Hepatocyte (in vitro differentiated cells): ENCODE measurements at regions not wholly inside any gene's neighbourhood (a gene's known extent, or its start where the extent isn't known, plus 50 kb on each side); places are given as distances from the start of the nearest gene placed in this dataset.

Experiments
- DNase-seq: peaks from one replicate; pipeline ENCODE4 v3.0.0-alpha.2; 2016; ENCODE audit warnings: low spot score
- H2AFZ ChIP-seq: fragments of 200-600 bp; sonication (generic); 2 replicates; pipeline ENCODE4 v1.6.0; 2016; ENCODE audit warnings: antibody characterized with exemption, mild to moderate bottlenecking
- H3K27ac ChIP-seq: fragments of 200-600 bp; sonication (generic); 2 replicates; pipeline ENCODE4 v1.5.1; 2016; ENCODE audit warnings: mild to moderate bottlenecking
- H3K27me3 ChIP-seq: fragments of 200-600 bp; sonication (generic); 2 replicates; pipeline ENCODE4 v1.6.1; 2016
- H3K36me3 ChIP-seq: fragments of 200-600 bp; sonication (generic); replicated peaks from 2 replicates; pipeline ENCODE4 v1.5.1; 2016; ENCODE audit warnings: low read depth; ENCODE audit not compliant: insufficient read depth
- H3K4me1 ChIP-seq: fragments of 200-600 bp; sonication (generic); 2 replicates; pipeline ENCODE4 v1.5.1; 2016; ENCODE audit warnings: mild to moderate bottlenecking, moderate library complexity; ENCODE audit not compliant: insufficient read depth
- H3K4me2 ChIP-seq: fragments of 200-600 bp; sonication (generic); 2 replicates; pipeline ENCODE4 v1.6.0; 2016
- H3K4me3 ChIP-seq: fragments of 200-600 bp; sonication (generic); 2 replicates; pipeline ENCODE4 v1.5.1; 2016; ENCODE audit warnings: mild to moderate bottlenecking
- H3K79me2 ChIP-seq: fragments of 200-600 bp; sonication (generic); 2 replicates; pipeline ENCODE4 v1.6.0; 2017; ENCODE audit warnings: mild to moderate bottlenecking
- H3K9me2 ChIP-seq: fragments of 200-600 bp; sonication (generic); replicated peaks from 2 replicates; pipeline ENCODE4 v1.6.0; 2017; ENCODE audit warnings: mild to moderate bottlenecking; ENCODE audit not compliant: insufficient read depth
- H3K9me3 ChIP-seq: fragments of 200-600 bp; sonication (generic); 2 replicates; pipeline ENCODE4 v1.5.1; 2016; ENCODE audit warnings: low read depth, mild to moderate bottlenecking
- H4K20me1 ChIP-seq: fragments of 200-600 bp; sonication (generic); 2 replicates; pipeline ENCODE4 v1.6.0; 2016; ENCODE audit warnings: mild to moderate bottlenecking; ENCODE audit not compliant: insufficient read depth, poor library complexity, severe bottlenecking
- EZH2 ChIP-seq: fragments of 200-600 bp; sonication (generic); IDR thresholded peaks from 2 replicates; pipeline ENCODE4 v1.6.1; 2016; ENCODE audit warnings: antibody characterized with exemption, mild to moderate bottlenecking, borderline replicate concordance
- EZH2phosphoT487 ChIP-seq: fragments of 200-600 bp; sonication (generic); IDR thresholded peaks from one replicate; pipeline ENCODE4 v1.6.1; 2018; ENCODE audit warnings: antibody characterized with exemption, mild to moderate bottlenecking, low read depth, moderate library complexity; ENCODE audit not compliant: unreplicated experiment, severe bottlenecking
- WGBS: methylation state at CpG from one replicate; pipeline ENCODE4 v1.1.6; 2016; ENCODE audit warnings: low lambda C conversion rate; ENCODE audit errors: missing lambda C conversion rate; 5-methylcytosine and 5-hydroxymethylcytosine counted together
- TF ChIP-seq, protein P1 (sequence below): fragments of 200-600 bp; sonication (generic); IDR thresholded peaks from 2 replicates; pipeline ENCODE4 v1.5.1; 2016; ENCODE audit warnings: antibody characterized with exemption, mild to moderate bottlenecking; ENCODE audit not compliant: poor library complexity

DNA sequence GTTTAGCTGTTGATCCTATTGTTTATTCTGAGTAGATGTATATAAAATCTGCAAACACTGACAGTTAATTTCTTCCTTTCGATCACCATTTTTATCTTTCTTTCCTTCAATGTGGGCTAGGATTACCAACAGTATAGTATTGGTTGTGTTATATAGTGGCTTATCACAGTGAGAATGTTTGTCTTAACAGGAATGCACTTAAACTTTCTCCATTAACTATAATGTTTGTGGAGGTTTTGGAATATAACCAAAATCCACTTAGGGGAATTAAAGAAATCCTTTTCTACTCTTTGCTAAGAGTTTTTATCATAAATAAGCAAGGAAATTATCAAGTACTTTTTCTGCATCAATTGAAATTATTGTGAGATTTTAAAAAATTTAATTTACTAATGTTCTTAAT, 244.6 kb downstream of the LACC1 start:
- Histone ChIP-seq H4K20me1 (no peaks in the 10 kb centered on the region), H3K9me3 (peaks cover 5% of the 10 kb centered on the region), H3K4me3 (no peak overlapping the region), H3K36me3 (no peaks in the 10 kb centered on the region), H3K4me1 (peaks cover 6% of the 10 kb centered on the region), H2AFZ (no peak overlapping the region), H3K9me2 (no peaks in the 10 kb centered on the region), H3K27ac (peak overlapping the region; percentile 4), H3K79me2 (no peaks in the 10 kb centered on the region), H3K27me3 (no peaks in the 10 kb centered on the region), H3K4me2 (no peak overlapping the region)
- TF ChIP-seq, protein P1, sequence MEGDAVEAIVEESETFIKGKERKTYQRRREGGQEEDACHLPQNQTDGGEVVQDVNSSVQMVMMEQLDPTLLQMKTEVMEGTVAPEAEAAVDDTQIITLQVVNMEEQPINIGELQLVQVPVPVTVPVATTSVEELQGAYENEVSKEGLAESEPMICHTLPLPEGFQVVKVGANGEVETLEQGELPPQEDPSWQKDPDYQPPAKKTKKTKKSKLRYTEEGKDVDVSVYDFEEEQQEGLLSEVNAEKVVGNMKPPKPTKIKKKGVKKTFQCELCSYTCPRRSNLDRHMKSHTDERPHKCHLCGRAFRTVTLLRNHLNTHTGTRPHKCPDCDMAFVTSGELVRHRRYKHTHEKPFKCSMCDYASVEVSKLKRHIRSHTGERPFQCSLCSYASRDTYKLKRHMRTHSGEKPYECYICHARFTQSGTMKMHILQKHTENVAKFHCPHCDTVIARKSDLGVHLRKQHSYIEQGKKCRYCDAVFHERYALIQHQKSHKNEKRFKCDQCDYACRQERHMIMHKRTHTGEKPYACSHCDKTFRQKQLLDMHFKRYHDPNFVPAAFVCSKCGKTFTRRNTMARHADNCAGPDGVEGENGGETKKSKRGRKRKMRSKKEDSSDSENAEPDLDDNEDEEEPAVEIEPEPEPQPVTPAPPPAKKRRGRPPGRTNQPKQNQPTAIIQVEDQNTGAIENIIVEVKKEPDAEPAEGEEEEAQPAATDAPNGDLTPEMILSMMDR, result no peak
- TF ChIP-seq EZH2 (no peak), EZH2phosphoT487 (no peak)
- WGBS, result 61% methylated on average over 1 of the region's 1 CpG
- DNase-seq, result no peak

- Histone ChIP-seq H3K4me3 (no peak overlapping the region), H3K27me3 (no peaks in the 10 kb centered on the region), H3K36me3 (no peaks in the 10 kb centered on the region), H3K4me2 (no peak overlapping the region), H3K9me2 (no peaks in the 10 kb centered on the region), H2AFZ (no peak overlapping the region), H3K79me2 (no peaks in the 10 kb centered on the region), H3K27ac (no peak overlapping the region), H4K20me1 (no peaks in the 10 kb centered on the region), H3K9me3 (peaks cover 5% of the 10 kb centered on the region), H3K4me1 (no peaks in the 10 kb centered on the region)
- no peak for DNase-seq
- TF ChIP-seq EZH2phosphoT487 (no peak), EZH2 (no peak)
- TF ChIP-seq, protein P1, result no peak
- 82% methylated on average over 3 of the region's 3 CpGs for WGBS
Measured at GRCh38 chr13:44125943-44126469, 246.3 kb downstream of the LACC1 start.

GRCh38 chr13:44128552-44129001, 245.0 kb upstream of the SERP2 start:
- TF ChIP-seq, protein P1, result no peak
- no peak for TF ChIP-seq EZH2phosphoT487
- no peak for TF ChIP-seq EZH2
- WGBS, result 96% methylated on average over 7 of the region's 7 CpGs

GRCh38 chr13:44129418-44129817, 244.2 kb upstream of the SERP2 start:
- DNase-seq, result no peak
- Histone ChIP-seq H3K4me2 (no peak overlapping the region), H3K27ac (no peak overlapping the region)

More at GRCh38 chr13:44128552-44129001, 245.0 kb upstream of the SERP2 start:
- no peaks in the 10 kb centered on the region for H4K20me1 ChIP-seq
- no peak overlapping the region for H3K4me2 ChIP-seq
- peaks cover 1% of the 10 kb centered on the region for H3K9me3 ChIP-seq
- H3K27me3 ChIP-seq, result no peaks in the 10 kb centered on the region
- no peaks in the 10 kb centered on the region for H3K9me2 ChIP-seq
- no peaks in the 10 kb centered on the region for H3K79me2 ChIP-seq
- DNase-seq, result no peak
- no peak overlapping the region for H3K27ac ChIP-seq
- no peak overlapping the region for H3K4me3 ChIP-seq
- no peaks in the 10 kb centered on the region for H3K4me1 ChIP-seq
- no peak overlapping the region for H2AFZ ChIP-seq
- no peaks in the 10 kb centered on the region for H3K36me3 ChIP-seq

More at GRCh38 chr13:44129418-44129817, 244.2 kb upstream of the SERP2 start:
- WGBS, result 83% methylated on average over 2 of the region's 2 CpGs
- Histone ChIP-seq H3K79me2 (no peaks in the 10 kb centered on the region), H3K9me2 (no peaks in the 10 kb centered on the region), H3K4me1 (no peaks in the 10 kb centered on the region), H3K36me3 (no peaks in the 10 kb centered on the region), H3K27me3 (no peaks in the 10 kb centered on the region), H3K9me3 (no peaks in the 10 kb centered on the region), H4K20me1 (no peaks in the 10 kb centered on the region), H3K4me3 (no peak overlapping the region), H2AFZ (no peak overlapping the region)
- TF ChIP-seq, protein P1, result no peak
- TF ChIP-seq EZH2 (no peak), EZH2phosphoT487 (no peak)
